GM12878 (cell line): ENCODE measurements at regions not wholly inside any gene's neighbourhood (a gene's known extent, or its start where the extent isn't known, plus 50 kb on each side); places are given as distances from the start of the nearest gene placed in this dataset.

ENCODE experiments used
- ATAC-seq: fragments of 200-7000 bp; cut with Tn5 transposase; 3 replicates; pipeline ENCODE4 v1.9.1; 2020; ENCODE audit warnings: mild to moderate bottlenecking, moderate library complexity
- BruUV-seq: library from RNA; stranded (reverse); fragments of 400-500 nt; replicated peaks from 2 replicates; lab custom pipeline; 2021; lab: Mats Ljungman, UMichigan
- CTCF ChIA-PET: fragments of 300-600 bp; sonication (Branson Sonifier 250); formaldehyde crosslinking; extraction: SDS; loops from one replicate; lab custom pipeline; 2021; ENCODE audit warnings: inconsistent platforms; lab: Yijun Ruan, JAX
- POLR2A ChIA-PET: fragments of 350-600 bp; formaldehyde crosslinking; extraction: SDS; loops from one replicate; lab custom pipeline; 2021; ENCODE audit warnings: inconsistent platforms; lab: Charles Lee
- RAD21 ChIA-PET: fragments of 300-600 bp; sonication (Branson Sonifier 250); formaldehyde crosslinking; loops from one replicate; lab custom pipeline; 2023; ENCODE audit warnings: antibody characterized with exemption; ENCODE audit not compliant: unreplicated experiment; lab: Charles Lee
- SMC1A ChIA-PET: fragments of 300-600 bp; sonication (Branson Sonifier 250); formaldehyde crosslinking; loops from one replicate; lab custom pipeline; 2023; ENCODE audit not compliant: unreplicated experiment, uncharacterized antibody; lab: Charles Lee
- DNase-seq: peaks from one replicate; pipeline ENCODE4 v3.0.0-alpha.2; 2011; ENCODE audit warnings: low read depth, low spot score
- FAIRE-seq: peaks from 3 replicates; lab custom pipeline; 2011; peaks lifted over from hg19 to GRCh38; lab: Jason Lieb, UNC
- H2AFZ ChIP-seq: 2 replicates; pipeline ENCODE4 v1.6.0; 2011; ENCODE audit warnings: low read depth, low read length, control low read depth; ENCODE audit not compliant: control insufficient read depth
- H3K27ac ChIP-seq: 2 replicates; pipeline ENCODE4 v1.5.1; 2011; ENCODE audit warnings: control low read depth; ENCODE audit not compliant: control insufficient read depth, insufficient read depth
- H3K27me3 ChIP-seq, 2 experiments: replicated peaks in 1 of 2; 2 replicates each; pipeline versions ENCODE4 v1.6.0 to v1.6.1; 2011; ENCODE audit warnings: low read length in 1 of 2; ENCODE audit not compliant: control insufficient read depth in 2 of 2, insufficient read depth in 2 of 2
- H3K36me3 ChIP-seq, 2 experiments: 2 replicates each; pipeline ENCODE4 v1.5.1; 2011; ENCODE audit warnings: low read length in 1 of 2; ENCODE audit not compliant: control insufficient read depth in 2 of 2, insufficient read depth in 2 of 2
- H3K4me1 ChIP-seq: 2 replicates; pipeline ENCODE4 v1.6.1; 2011; ENCODE audit warnings: mild to moderate bottlenecking, low read length, moderate library complexity, mixed read lengths; ENCODE audit not compliant: control insufficient read depth, insufficient read depth
- H3K4me2 ChIP-seq: 2 replicates; pipeline ENCODE4 v1.6.0; 2011; ENCODE audit warnings: control low read depth; ENCODE audit not compliant: control insufficient read depth, insufficient read depth
- H3K4me3 ChIP-seq: fragments of 200-600 bp; sonication (generic); 2 replicates; pipeline ENCODE4 v1.5.1; 2016
- H3K79me2 ChIP-seq: 2 replicates; pipeline ENCODE4 v1.6.0; 2011; ENCODE audit warnings: low read length; ENCODE audit not compliant: control insufficient read depth, insufficient read depth
- H3K9ac ChIP-seq: 2 replicates; pipeline ENCODE4 v1.8.0; 2011; ENCODE audit warnings: low read length, control low read depth, mixed read lengths; ENCODE audit not compliant: control insufficient read depth, insufficient read depth
- H3K9me3 ChIP-seq: replicated peaks from 3 replicates; pipeline ENCODE4 v1.5.1; 2011; ENCODE audit warnings: mild to moderate bottlenecking, low read length; ENCODE audit not compliant: control insufficient read depth, insufficient read depth
- H4K20me1 ChIP-seq: 2 replicates; pipeline ENCODE4 v1.6.0; 2011; ENCODE audit not compliant: control insufficient read depth, insufficient read depth
- BMI1 ChIP-seq: fragments of 450-650 bp; IDR thresholded peaks from 2 replicates; pipeline ENCODE4 v1.6.1; 2016; ENCODE audit warnings: mild to moderate bottlenecking, moderate library complexity, borderline replicate concordance
- CHD2 ChIP-seq: IDR thresholded peaks from 2 replicates; pipeline ENCODE4 v1.6.1; 2011; ENCODE audit warnings: low read depth, low read length, improper control_type of control experiment, borderline replicate concordance
- EED ChIP-seq: sonication (generic); IDR thresholded peaks from 2 replicates; pipeline ENCODE4 v1.6.1; 2016; ENCODE audit warnings: antibody characterized with exemption, low read depth
- ETV6 ChIP-seq, 2 experiments: fragments of 450-650 bp in 1 of 2; IDR thresholded peaks in 1 of 2; conservative IDR thresholded peaks in 1 of 2; 2 replicates each; pipeline ENCODE4 v1.6.1; 2014; ENCODE audit warnings: antibody characterized with exemption in 1 of 2, borderline replicate concordance in 1 of 2, low read depth in 1 of 2, mild to moderate bottlenecking in 1 of 2, moderate library complexity in 1 of 2
- NR2C1 ChIP-seq: fragments of 450-650 bp; IDR thresholded peaks from 2 replicates; pipeline ENCODE4 v1.6.1; 2017; ENCODE audit warnings: antibody characterized with exemption, mild to moderate bottlenecking, moderate library complexity
- SIN3A ChIP-seq: IDR thresholded peaks from 2 replicates; pipeline ENCODE4 v1.6.1; 2012; ENCODE audit warnings: low read depth, low read length, improper control_type of control experiment
- SIX5 ChIP-seq: IDR thresholded peaks from 2 replicates; pipeline ENCODE4 v1.6.1; 2011; ENCODE audit warnings: mild to moderate bottlenecking, low read depth, low read length, moderate library complexity; ENCODE audit not compliant: severe bottlenecking
- TBL1XR1 ChIP-seq: IDR thresholded peaks from 2 replicates; pipeline ENCODE4 v1.6.1; 2012; ENCODE audit warnings: low read depth, low read length, improper control_type of control experiment
- YBX1 ChIP-seq: fragments of 450-650 bp; IDR thresholded peaks from 2 replicates; pipeline ENCODE4 v1.6.1; 2016; ENCODE audit warnings: antibody characterized with exemption
- ZNF274 ChIP-seq: IDR thresholded peaks from one replicate; pipeline ENCODE4 v1.8.0; 2011; ENCODE audit not compliant: insufficient read length, insufficient read depth
- ZNF687 ChIP-seq: fragments of 450-650 bp; IDR thresholded peaks from 2 replicates; pipeline ENCODE4 v1.6.1; 2017; ENCODE audit warnings: mild to moderate bottlenecking, moderate library complexity
- WGBS: methylation state at CpG from one replicate; pipeline ENCODE4 v1.1.6; 2016; ENCODE audit warnings: low lambda C conversion rate; ENCODE audit not compliant: insufficient replicate concordance, insufficient coverage; ENCODE audit errors: missing lambda C conversion rate; 5-methylcytosine and 5-hydroxymethylcytosine counted together
- in situ Hi-C: fragments of 300-500 bp; cut with MboI; formaldehyde crosslinking; loops from 9 replicates; pipeline ENCODE4 v1.14.3; 2018; ENCODE audit warnings: mixed read lengths
- intact Hi-C: fragments of 100-400 bp; cut with micrococcal nuclease; formaldehyde crosslinking; loops from one replicate; pipeline ENCODE4 v1.14.2; 2022; ENCODE audit not compliant: unreplicated experiment

GRCh38 chr21:27036736-27037301 lies 69.9 kb upstream of the ADAMTS5 start:
- H3K36me3 ChIP-seq: no peaks in the 10 kb centered on the region
- no peak overlapping the region for H2AFZ ChIP-seq
- TF ChIP-seq ETV6 (conservative IDR thresholded peaks at IDR 0.05 in 1 of 2, IDR thresholded peaks at IDR 0.05 in 1 of 2; ENCODE audit: borderline replicate concordance in 1 of 2, low read depth in 1 of 2) (no peak), EED (no peak), ZNF274 (no peak), SIX5 (no peak), ZNF687 (no peak), CHD2 (no peak), SIN3A (no peak), NR2C1 (no peak), TBL1XR1 (no peak), BMI1 (no peak), YBX1 (no peak)
- DNase-seq (no peak), ATAC-seq (no peak), FAIRE-seq (no peak)
- H3K27me3 ChIP-seq: no peaks in the 10 kb centered on the region
- no peaks in the 10 kb centered on the region for H3K79me2 ChIP-seq
- BruUV-seq: no TSS peak
- no peaks in the 10 kb centered on the region for H3K9me3 ChIP-seq
- intact Hi-C loops: no loop called here
- no peaks in the 10 kb centered on the region for H3K4me1 ChIP-seq
- in situ Hi-C loops: no loop called here
- POLR2A ChIA-PET: no interaction called here
- H3K9ac ChIP-seq: no peak overlapping the region
- H3K4me2 ChIP-seq: no peak overlapping the region
- RAD21 ChIA-PET: no interaction called here
- no peak overlapping the region for H3K4me3 ChIP-seq
- no peak overlapping the region for H3K27ac ChIP-seq
- no peaks in the 10 kb centered on the region for H4K20me1 ChIP-seq
- CTCF ChIA-PET: no interaction called here
- SMC1A ChIA-PET: no interaction called here
- WGBS: 51% methylated on average over 3 of the region's 3 CpGs
